Limb (tissue), 2 donors: ENCODE measurements at regions not wholly inside any gene's neighbourhood (a gene's known extent, or its start where the extent isn't known, plus 50 kb on each side); places are given as distances from the start of the nearest gene placed in this dataset.

Experiments used
- DNase-seq, 2 donors: peaks; one replicate each; pipeline ENCODE4 v3.0.0-alpha.2; 2016; ENCODE audit errors: extremely low spot score in 2 of 2

GRCh38 chr12:14148489-14149270 is 167.3 kb upstream of the GRIN2B start:
- DNase-seq, result no peak

- no peak for DNase-seq
Measured at GRCh38 chr12:14153803-14154202, 172.4 kb upstream of the GRIN2B start.

- DNase-seq, result no peak
Measured at GRCh38 chr12:14156606-14157005, 175.2 kb upstream of the GRIN2B start.

- DNase-seq, result no peak
Measured at GRCh38 chr12:14157088-14157747, 175.8 kb upstream of the GRIN2B start.

- DNase-seq, result no peak
Measured at GRCh38 chr12:14164266-14164665, 182.9 kb upstream of the GRIN2B start.

- DNase-seq, result peak; percentile 63 to 74
Measured at GRCh38 chr12:14167005-14167628, 185.7 kb upstream of the GRIN2B start.

GRCh38 chr12:14169281-14169680 is 187.9 kb upstream of the GRIN2B start:
- no peak for DNase-seq

- no peak for DNase-seq
Measured at GRCh38 chr12:14171106-14171505, 189.7 kb upstream of the GRIN2B start.

- DNase-seq, result no peak
Measured at GRCh38 chr12:14175206-14175605, 190.3 kb upstream of the ATF7IP start.

GRCh38 chr12:14185427-14186192 is 179.9 kb upstream of the ATF7IP start:
- peak; percentile 48 to 57 for DNase-seq

- DNase-seq, result no peak
Measured at GRCh38 chr12:14186193-14186502, 179.3 kb upstream of the ATF7IP start.

GRCh38 chr12:14187002-14187401 is 178.5 kb upstream of the ATF7IP start:
- no peak for DNase-seq

GRCh38 chr12:14187966-14188365 is 177.5 kb upstream of the ATF7IP start:
- no peak for DNase-seq

GRCh38 chr12:14188744-14189143 is 176.7 kb upstream of the ATF7IP start:
- DNase-seq, result no peak

GRCh38 chr12:14190694-14191093 is 174.8 kb upstream of the ATF7IP start:
- no peak for DNase-seq

GRCh38 chr12:14191612-14192011 is 173.9 kb upstream of the ATF7IP start:
- no peak for DNase-seq

GRCh38 chr12:14193639-14194038 is 171.8 kb upstream of the ATF7IP start:
- peak; percentile 37 to 63 for DNase-seq

GRCh38 chr12:14194572-14194971 is 170.9 kb upstream of the ATF7IP start:
- DNase-seq, result no peak

- DNase-seq, result no peak
Measured at GRCh38 chr12:14199455-14200198, 165.9 kb upstream of the ATF7IP start.

- DNase-seq, result no peak
Measured at GRCh38 chr12:14200598-14200997, 164.9 kb upstream of the ATF7IP start.

GRCh38 chr12:14201291-14201690 is 164.2 kb upstream of the ATF7IP start:
- DNase-seq, result no peak
